OCI-M2 (cell line): ENCODE measurements at regions not wholly inside any gene's neighbourhood (a gene's known extent, or its start where the extent isn't known, plus 50 kb on each side); places are given as distances from the start of the nearest gene placed in this dataset.

Experiments used
- DNase-seq: peaks from one replicate; lab custom pipeline; 2025; ENCODE audit not compliant: unreplicated experiment; lab: John Stamatoyannopoulos, UW

DNA sequence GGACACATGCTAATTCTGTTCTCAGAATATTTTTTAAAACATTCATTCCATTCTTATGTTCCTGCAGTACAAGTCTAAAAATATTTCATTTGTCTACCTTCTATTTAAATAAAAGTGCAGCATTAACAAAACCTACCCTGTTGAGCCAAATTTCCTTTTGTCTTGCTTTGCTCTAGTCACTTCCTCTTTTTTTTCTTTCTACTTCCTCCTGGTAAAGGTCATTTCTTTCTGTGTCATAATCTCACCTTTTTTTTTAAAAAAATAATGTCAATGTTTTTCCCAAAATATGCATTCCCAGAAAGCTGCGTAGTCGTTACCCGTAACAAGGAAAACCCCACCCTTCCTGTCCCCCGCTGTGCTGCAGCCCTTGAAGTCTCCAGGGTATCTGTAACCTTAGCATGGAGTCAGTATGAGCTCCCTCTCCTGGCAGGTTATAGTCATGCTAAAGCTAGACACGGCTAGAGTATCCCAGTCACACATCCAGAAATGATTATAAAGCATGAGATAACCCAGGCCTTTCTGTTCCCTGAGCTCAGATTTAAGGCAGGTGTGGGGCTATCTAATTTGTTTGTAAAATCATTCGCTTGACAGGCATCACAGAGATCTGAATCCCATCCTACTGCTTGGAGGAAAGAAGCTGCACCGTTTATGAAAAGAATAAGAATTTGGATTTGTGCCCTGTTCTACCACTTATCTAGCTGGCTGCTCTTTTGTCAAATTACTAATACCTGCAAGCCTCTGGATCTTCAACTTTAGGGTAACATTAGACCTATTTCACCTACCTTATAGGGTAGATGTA is 51.1 kb upstream of the EED start:
- peak; percentile 75 for DNase-seq

DNA sequence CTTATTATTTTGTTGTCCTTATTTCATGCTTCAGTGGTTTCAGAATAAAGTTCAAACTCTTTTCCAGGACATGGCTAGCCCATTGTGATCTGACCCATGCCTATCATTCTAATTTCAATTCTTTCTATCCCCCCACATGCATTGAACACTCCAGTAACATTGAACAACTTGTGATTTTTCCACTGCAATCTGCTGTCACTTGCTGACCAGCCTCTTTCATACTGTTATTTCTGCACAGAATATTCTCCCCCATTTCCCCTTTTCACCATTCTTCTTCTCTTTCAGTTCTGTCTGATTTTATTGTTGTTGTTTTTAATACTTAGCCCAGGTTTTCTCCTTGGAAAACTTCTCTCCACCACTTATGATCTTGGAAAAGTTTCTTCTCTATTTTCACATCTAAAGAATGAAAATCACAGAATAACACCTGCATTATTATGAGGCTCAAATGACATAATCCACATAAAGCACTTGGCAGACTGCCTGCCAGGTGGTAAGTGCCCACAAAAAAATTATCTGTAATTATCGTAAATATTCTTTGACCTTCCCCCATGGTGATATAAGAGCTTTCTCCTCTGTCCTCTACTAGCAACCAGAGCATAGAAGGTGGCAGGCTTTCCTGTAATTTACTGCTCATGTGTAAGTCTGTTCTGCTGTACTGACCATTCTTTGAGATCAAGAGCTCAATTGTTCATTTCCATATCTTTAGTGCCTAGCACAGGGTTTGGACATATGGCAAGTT is 51.9 kb upstream of the EED start:
- no peak for DNase-seq

DNA sequence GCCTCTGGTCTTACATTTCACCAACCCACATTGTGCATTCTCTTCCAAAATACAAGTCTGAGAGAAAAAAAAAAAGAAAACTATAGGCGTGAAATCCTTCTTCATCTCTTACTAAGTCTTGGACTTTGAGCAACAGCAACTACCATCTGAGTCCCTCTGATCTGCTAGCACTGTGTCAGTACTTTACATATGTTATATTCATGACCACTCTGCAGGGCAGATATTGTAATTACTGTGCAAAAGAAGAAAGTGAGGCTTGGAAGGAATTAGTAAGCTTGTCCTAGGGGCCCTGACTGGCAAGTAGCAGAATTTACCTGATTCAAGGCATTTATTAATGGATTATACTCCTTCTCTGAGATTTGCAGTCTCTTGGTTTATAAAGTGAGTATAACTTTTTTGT is 52.7 kb upstream of the EED start:
- DNase-seq = no peak

DNA sequence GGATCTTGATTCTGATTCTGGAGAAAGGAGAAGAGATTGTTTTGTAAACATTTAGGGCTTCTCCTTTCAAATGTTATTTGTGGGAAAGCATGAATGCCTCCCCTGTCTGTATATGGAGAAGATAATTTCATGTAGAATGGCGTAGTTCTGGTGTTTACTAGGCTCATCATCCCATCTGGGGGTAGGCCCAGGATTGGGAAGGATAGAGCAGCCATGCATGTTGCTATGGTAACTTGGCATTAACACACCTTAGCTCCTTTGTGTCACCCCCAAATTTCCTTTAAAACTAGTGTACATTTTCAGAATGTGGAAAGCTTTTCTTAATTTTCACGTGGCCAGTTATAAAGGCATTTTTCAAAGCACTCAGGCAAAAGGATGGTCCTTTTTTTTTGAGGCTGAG is 57.5 kb upstream of the EED start:
- no peak for DNase-seq

DNA sequence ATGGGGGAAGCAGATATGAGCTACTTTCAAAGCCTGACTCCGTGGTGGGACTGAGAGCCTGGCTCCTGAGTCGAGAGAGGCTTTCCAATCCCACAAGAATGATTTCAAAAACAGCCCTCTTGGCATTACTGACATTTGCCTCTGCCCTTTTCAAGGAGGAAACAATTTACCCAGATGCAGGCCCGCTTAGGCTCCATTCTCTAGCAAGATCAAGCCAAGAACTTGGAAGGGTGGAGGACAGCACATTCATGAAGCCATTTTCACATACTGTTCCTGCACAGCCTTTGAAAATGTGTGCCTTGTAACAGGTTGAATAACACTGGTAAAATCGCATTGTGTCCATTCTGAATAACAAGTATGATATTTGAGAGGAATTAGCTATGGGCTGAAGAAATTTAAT is 58.2 kb upstream of the EED start:
- no peak for DNase-seq

DNA sequence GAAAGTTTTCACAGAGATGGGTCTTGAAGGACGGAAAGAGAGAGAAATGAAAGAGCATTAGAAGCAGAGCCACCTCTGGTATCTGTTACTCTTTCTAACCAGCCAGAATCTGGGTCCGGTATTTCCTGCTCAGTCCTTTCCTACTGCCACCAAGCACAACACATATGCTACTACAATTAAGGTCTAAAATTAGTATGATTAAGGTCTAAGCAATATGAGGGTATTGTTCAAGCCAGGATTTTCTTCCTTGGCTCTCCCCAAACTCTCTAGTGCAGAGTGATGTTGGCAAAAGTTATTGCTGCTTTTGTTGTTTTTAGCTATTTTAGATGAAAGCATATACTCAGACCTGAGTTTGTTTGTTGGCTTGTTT is 59.2 kb upstream of the EED start:
- no peak for DNase-seq

DNA sequence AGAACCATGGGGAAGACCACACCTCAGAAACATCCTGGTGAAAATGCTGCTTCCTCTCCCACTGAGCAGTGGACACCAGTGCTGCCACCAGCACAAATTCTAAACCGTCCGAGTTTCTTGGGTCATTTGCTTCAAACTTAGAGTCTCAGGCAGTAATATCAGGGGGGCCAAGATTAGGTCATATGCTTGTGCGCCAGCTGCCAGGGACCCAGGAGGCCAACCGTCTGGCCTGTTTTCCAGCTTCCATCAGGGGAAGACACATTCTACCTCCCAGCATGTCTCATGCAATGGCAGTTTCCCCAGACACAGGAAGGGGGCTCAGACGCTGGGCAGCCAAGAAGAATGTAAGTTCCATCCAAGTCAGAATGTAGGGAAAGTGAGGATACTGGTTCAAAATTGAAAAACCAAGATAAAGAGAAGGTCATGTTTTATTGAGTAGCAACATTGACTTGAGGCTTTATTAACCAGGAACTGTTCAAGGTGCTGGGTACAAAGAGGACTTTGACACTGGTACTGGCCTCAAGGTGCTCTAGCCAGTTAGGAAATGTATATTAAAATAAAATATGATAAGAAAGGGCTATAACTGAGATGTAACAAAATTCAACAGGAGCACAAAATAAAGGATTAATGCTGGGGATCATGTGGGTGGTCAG is 59.7 kb upstream of the EED start:
- DNase-seq = no peak

DNA sequence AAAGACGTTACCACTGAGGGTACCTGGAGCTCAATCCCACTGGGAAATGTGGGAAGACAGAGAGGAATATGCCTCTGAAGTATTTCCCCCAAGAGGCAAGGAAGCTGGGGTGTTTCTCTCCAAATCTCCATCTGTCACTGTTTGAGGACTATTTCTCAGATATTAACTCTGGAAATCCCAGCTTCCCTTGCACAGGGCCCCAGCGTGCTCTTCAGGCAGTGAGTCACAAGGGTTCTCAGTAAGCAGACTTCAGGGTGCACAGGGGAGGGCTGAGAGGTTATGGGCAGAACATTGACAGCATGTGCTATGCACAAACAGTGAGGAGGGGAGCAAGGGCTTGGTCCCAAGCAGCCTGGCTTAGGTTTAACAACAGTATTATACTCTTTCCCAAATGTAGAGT is 60.9 kb upstream of the EED start:
- DNase-seq = no peak

DNA sequence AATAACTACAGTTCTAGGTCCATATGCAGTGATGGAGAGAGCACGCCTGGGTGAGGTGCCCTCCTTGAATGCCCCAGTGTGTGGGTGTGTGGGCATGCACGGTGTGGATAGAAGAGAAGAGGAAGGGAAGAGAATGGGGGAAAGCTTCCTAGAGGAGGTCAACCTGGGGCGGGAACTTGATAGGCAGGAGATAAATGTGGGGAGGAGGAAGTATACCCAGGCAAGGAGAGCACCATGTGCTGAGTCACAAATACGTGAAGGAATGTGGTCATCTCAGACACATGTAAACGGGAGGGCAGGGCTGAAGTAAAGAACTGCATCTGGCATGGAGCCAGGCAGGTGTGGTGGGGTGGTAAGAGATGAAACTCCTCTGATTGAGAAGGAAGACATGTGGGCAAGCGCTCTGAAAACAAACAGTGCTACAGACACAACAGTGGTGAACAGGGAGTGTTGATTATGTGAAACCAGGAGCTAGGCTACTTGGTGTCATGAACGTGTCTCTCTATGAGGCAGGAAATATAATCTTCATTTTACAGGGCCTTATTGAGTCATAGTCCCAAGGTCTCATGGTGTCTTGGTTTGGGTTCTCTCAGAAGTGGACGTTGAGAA is 61.5 kb upstream of the EED start:
- no peak for DNase-seq

DNA sequence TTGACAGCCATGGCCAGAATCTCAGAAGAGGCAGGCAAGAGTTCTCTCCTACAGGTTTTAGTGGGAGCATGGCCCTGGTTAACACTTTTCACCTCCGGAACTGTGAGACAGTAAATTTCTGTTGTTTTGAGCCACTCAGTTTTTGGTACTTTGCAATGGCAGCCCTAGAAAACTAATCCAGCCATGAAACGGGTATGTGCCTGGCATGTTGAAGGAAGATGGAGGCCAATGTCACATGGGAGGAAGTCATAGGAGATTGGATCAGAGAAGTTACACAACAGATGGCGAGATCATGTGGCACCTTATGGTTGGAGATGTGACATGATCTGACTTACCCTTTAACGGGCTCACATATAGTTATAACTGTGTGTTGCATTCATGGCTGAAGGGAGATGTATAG is 63.2 kb upstream of the EED start:
- DNase-seq = no peak

DNA sequence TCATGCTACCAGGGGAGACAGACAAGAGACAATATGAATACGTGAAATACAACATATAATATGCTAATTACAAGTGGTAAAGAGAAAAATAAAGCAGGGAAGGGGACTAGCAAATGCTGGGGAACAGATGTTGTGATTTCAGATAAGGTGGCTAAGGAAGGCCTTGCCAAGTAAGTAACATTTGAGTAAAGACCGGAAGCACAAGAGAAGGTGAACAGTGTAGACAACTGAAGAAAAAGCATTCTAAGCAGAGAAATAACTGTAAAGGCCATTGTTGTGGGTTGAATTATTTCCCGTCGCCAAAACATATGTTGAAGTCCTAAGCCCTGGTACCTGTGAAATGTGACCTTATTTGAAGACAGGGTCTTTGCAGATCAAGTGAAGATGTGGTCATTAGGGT is 63.7 kb upstream of the EED start:
- DNase-seq = no peak

DNA sequence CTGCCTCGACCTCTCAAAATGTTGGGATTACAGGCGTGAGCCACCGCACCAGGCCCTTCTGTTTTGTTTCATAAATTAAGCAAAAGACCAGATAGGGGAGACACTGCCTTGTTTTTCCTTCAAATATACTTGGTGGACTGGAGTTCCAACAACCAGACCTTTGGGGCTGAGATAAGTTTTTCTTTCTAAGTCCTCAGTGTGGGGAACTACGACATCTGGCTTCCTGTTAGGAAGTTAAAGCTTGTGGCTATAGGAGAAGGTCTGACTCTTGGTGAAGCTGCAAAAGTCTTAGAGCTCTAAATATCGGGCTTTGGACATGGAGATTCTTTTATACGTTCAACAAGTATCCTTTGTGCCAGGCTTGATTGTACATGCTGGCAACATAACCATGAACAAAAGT is 64.1 kb upstream of the EED start:
- no peak for DNase-seq

DNA sequence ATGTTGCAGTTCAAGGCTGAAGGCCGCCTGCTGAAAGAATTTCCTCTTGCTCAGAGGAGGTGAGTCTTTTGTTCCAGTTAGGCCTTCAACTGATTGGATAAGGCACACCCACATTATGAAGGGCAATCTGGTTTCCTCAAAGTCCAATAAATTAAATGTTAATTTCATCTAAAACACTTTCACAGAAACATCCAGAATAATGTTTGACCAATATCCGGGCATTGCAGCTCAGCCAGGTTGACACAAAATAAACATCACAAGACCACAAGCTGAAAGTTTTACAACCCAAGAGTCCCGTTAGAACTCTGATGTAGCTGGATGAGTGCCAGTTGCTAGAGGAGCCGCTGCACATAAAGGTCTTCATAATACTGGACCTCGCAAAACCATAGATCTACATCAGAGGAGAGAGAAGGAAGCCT is 64.9 kb upstream of the EED start:
- DNase-seq = no peak

DNA sequence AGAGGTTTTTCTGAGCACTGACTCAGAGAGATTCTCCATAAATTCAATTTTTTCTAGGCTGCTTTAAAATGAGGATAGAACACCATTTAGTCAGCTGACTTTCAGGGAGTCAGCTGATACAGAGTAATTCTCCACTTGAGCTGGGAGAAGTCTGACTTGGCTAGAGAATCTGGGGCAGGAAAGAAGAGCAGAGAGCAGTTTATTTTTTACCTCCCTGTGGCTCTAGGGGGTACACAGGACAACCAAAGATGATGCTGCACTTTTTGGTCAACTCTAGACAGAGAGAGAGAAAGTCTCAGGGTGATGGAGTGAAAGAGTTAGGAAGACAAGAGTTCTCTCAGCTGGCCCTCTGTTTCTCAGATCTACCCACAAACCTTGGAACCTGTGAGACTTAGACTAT is 67.3 kb upstream of the EED start:
- no peak for DNase-seq

DNA sequence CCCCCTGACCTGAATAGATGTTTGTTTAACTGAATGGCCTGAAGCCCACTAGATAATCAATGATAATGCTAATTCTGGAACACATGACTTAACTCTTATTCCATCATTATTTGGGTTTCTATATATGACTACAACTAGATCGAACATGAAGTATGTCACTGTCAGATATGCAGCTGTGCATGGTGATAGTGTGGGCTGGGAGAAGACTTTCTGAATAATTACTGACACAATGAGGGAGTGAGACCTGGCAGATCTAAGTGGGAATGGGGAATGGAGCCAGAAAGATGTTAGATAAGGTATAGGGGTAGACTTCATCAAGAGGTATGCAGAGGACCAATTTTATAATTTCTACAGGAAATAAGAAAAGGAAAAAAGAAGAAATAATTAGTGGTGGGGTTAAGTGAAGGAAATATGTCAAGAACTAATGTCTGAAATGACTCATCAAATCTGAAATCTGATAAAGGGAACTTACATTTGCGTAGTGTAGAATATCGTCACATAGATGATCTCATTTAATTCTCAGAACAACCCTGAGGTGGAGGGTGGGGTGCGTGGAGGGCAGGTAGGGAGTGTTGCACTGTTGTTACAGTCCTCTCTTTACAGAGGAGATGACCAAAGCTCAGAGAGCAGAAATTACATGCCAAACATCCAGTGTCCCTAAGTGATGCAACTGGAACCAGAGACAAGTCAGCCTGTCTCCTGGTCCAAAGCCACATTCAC is 68.2 kb upstream of the EED start:
- no peak for DNase-seq

DNA sequence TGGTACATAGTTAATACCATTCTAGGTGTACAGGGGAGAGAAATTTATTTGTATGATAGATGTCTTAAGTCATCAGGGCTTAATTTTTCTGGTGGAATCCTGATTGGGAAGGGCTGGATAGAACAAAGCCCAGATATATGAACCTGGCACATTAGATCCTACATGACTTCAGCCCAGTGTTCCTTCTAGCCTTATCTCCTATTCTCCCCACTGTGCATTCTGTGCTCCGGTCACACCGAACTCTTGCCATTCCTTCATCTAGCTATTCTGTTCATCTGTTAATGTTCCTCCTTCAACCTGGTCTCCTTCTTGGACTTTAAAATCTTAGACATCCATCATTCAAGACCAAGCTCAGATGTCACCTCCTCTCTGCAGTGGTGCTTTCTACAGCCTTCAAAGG is 68.9 kb upstream of the EED start:
- DNase-seq = no peak

DNA sequence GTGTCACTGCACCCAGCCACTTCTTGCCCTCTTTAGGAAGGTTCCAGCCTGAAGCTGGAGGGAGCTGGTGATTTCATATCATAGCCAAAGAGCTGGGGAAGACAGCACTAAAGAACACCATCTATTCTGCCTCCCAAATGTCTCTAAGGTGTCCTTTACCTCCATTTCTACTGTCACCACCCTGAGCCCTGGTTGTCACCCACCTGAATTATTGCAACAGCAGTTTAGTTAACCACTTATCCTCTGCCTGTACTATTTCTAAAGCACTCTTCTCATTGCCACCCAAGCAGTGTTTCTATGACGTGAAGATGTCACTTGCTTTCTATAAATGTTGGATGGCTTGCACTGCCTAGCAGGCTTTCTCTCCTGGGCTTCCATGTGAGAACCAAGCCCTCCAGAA is 69.4 kb upstream of the EED start:
- no peak for DNase-seq

DNA sequence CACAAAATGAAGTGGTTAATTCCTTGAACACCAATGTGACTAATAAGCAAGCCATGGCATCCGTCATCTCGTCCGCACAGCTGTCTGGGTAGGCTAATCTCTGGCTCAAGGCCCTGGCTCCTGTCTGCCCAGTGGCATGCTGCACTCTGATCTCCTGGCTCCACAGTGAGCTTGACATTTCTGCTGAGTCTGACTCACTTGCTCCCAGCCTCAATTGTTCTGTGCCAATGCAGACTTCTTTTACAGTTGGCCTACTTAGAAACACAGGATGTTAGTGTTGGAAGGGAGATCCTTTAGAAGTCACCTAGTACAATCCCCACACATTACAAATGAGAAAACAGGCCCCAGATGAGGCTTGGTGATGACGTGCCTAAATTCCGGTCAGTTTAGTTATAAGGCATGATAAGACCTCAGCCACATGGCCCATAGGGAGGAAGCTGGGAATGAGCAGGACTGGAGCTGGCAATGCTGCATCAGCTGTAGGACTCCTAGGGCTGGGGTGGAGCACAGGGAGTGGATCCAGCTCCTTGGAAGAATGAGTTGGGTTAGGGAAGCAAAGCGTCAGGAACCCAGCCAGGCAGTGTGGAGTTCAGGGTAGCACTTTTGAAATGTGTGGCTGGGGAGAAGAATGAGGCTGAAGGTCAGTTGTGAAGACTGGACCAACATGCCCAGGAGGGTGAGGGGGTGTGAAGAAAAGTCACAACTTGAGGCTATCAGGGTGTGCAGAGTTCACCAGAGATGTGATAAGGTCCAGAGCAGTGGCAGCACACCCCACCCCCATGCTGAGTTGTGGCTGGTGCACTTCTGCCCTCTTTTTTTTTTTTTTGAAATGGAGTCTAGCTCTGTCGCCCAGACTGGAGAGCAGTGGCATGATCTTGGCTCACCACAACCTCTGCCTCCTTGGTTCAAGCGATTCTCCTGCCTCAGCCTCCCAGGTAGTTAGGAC is 70.2 kb upstream of the EED start:
- peak; percentile 36 for DNase-seq

DNA sequence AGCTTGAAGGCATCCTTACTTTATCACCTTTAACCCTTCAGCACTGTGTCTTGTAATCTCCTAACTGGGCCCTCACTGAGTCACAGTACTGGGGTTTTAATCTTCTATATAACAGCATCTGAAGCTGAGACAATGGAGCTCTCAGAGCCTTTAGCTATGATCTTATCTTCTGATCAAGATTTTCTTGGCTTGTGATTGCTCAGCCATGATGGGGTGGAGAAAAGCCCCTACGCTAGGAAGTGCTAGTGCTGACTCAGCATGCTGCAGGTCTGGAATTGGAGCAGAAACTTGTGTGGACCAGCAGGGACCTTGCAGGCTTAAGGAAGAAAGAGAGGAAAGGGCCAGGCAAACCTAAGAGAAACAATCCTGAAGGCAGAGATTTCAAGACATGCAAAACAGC is 71.7 kb upstream of the EED start:
- DNase-seq = no peak

DNA sequence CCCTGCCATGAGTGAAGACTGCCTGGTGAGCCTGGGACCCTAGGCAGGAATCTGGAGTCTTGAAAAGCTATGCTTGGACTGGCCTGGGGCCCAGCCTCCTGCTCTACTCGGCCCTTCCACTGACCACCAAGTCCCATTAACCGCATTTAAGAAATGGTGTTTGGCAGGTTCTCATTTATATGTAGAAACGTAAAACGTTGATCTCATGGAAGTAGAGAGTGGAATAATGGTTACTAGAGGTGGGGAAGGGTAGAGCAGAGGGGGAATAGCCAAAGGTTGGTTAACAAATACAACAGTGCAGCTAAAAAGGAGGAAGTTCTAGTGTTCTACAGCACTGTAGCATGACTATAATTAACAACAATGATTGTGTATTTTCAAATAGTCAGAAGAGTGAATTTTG is 72.9 kb upstream of the EED start:
- no peak for DNase-seq
